ENCODE measurements at regions not wholly inside any gene's neighbourhood (a gene's known extent, or its start where the extent isn't known, plus 50 kb on each side); places are given as distances from the start of the nearest gene placed in this dataset.

DNA sequence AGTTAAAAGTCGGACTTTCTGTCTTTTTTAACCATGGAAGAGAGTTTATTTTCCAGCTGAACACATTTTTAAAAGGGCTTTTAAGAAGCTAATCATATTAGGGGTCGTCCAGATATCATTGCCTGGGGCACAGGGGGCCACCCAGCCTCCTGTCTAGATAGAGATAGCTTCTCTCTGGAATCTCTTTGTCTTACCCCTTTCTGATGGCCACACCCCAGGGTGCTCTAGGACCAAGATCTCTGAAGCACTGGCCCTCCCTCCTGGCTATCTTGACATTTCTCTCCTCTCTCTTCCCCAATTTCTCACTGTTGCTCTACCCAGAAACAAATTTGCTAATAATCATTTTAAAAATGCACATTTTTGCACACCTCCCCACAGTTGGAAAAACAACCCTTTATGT is 204.4 kb downstream of the NXNL2 start:
- TF ChIP-seq POLR2AphosphoS5 (IDR thresholded peaks at IDR 0.05; ENCODE audit: insufficient read depth, low read depth, low read length) (no peak), POLR2A (IDR thresholded peaks at IDR 0.05; ENCODE audit: low read depth, low read length) (no peak), JUN (IDR thresholded peaks at IDR 0.05; ENCODE audit: borderline replicate concordance, insufficient read depth, insufficient read length, low read depth) (no peak), FOS (IDR thresholded peaks at IDR 0.05; ENCODE audit: borderline replicate concordance, insufficient read depth, low read length) (no peak), MAX (IDR thresholded peaks at IDR 0.05; ENCODE audit: insufficient read depth, insufficient read length) (no peak), MYC (IDR thresholded peaks at IDR 0.05; ENCODE audit: low read depth, low read length) (no peak), GATA2 (IDR thresholded peaks at IDR 0.05; ENCODE audit: insufficient read depth, insufficient read length, low read depth, low read length) (no peak), EZH2 (IDR thresholded peaks at IDR 0.05; ENCODE audit: borderline replicate concordance, low read depth, low read length, severe bottlenecking) (no peak)
- TF ChIP-seq, protein P1, sequence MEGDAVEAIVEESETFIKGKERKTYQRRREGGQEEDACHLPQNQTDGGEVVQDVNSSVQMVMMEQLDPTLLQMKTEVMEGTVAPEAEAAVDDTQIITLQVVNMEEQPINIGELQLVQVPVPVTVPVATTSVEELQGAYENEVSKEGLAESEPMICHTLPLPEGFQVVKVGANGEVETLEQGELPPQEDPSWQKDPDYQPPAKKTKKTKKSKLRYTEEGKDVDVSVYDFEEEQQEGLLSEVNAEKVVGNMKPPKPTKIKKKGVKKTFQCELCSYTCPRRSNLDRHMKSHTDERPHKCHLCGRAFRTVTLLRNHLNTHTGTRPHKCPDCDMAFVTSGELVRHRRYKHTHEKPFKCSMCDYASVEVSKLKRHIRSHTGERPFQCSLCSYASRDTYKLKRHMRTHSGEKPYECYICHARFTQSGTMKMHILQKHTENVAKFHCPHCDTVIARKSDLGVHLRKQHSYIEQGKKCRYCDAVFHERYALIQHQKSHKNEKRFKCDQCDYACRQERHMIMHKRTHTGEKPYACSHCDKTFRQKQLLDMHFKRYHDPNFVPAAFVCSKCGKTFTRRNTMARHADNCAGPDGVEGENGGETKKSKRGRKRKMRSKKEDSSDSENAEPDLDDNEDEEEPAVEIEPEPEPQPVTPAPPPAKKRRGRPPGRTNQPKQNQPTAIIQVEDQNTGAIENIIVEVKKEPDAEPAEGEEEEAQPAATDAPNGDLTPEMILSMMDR (IDR thresholded peaks at IDR 0.05; ENCODE audit: extremely low read depth in 1 of 2, insufficient read depth in 1 of 2, low read depth in 1 of 2, low read length in 2 of 2), result no peak
- Histone ChIP-seq H3K79me2 (ENCODE audit: control insufficient read depth, insufficient read depth, low read length) (no peaks in the 10 kb centered on the region), H3K4me2 (ENCODE audit: insufficient read depth, low read length) (no peak overlapping the region), H4K20me1 (replicated peaks; ENCODE audit: control insufficient read depth, extremely low read depth, insufficient read depth, low read length) (no peaks in the 10 kb centered on the region), H3K9me3 (replicated peaks; ENCODE audit: control insufficient read depth, insufficient read depth, low read length) (no peaks in the 10 kb centered on the region), H3K9ac (replicated peaks; ENCODE audit: extremely low read depth, insufficient read depth, low read length) (no peak overlapping the region), H3K27ac (ENCODE audit: insufficient read depth, low read depth, low read length) (no peak overlapping the region), H3K4me3 (replicated peaks in 1 of 3; ENCODE audit: insufficient read depth in 1 of 3, low read depth in 1 of 3, low read length in 3 of 3) (no peak overlapping the region), H3K4me1 (ENCODE audit: control insufficient read depth, extremely low read depth, insufficient read depth, low read length) (peaks cover 3% of the 10 kb centered on the region), H3K9me1 (replicated peaks; ENCODE audit: control insufficient read depth, extremely low read depth, insufficient read depth, low read length) (no peaks in the 10 kb centered on the region), H3K27me3 (ENCODE audit: control insufficient read depth in 2 of 2, insufficient read depth in 2 of 2, low read length in 2 of 2) (no peaks in the 10 kb centered on the region), H2AFZ (ENCODE audit: low read depth, low read length) (no peak overlapping the region), H3K36me3 (ENCODE audit: control insufficient read depth in 2 of 2, extremely low read depth in 1 of 2, insufficient read depth in 2 of 2, low read length in 2 of 2) (no peaks in the 10 kb centered on the region)
- FAIRE-seq (no peak), DNase-seq (ENCODE audit: low read depth, low spot score) (no peak)
- ChIA-PET CTCF (interaction anchor here (0.6 to 1.5 kb wide), 3 partner anchors 75 to 293 kb away, joined by 3 to 4 read pairs (median 3); no protein-coding TSS in a partner anchor), POLR2A (no interaction called here)
- dilution Hi-C loops (cut with MboI; ENCODE audit: extremely low pct_ligation_motif_present, low sequenced_read_pairs) (no loop called here), intact Hi-C loops (cut with micrococcal nuclease) (loop anchor here (10.0 kb wide), 1 partner anchor 415 kb away; no protein-coding TSS in a partner anchor)
- BruUV-seq (replicated peaks), result no TSS peak

All from endothelial cell of umbilical vein (primary cell).